GM10266 (cell line): ENCODE measurements at regions not wholly inside any gene's neighbourhood (a gene's known extent, or its start where the extent isn't known, plus 50 kb on each side); places are given as distances from the start of the nearest gene placed in this dataset.
A peak's percentile ranks its signal among the peaks of the same experiment; 100 is the strongest.

Experiments used
- DNase-seq: peaks from one replicate; pipeline ENCODE4 v3.0.0; 2012; ENCODE audit errors: extremely low spot score
- TF ChIP-seq, protein P1 (sequence below): IDR thresholded peaks from 2 replicates; pipeline ENCODE4 v1.5.1; 2012; ENCODE audit warnings: mild to moderate bottlenecking, low read depth; ENCODE audit not compliant: control insufficient read depth, insufficient read depth; ENCODE audit errors: missing control alignments

DNA sequence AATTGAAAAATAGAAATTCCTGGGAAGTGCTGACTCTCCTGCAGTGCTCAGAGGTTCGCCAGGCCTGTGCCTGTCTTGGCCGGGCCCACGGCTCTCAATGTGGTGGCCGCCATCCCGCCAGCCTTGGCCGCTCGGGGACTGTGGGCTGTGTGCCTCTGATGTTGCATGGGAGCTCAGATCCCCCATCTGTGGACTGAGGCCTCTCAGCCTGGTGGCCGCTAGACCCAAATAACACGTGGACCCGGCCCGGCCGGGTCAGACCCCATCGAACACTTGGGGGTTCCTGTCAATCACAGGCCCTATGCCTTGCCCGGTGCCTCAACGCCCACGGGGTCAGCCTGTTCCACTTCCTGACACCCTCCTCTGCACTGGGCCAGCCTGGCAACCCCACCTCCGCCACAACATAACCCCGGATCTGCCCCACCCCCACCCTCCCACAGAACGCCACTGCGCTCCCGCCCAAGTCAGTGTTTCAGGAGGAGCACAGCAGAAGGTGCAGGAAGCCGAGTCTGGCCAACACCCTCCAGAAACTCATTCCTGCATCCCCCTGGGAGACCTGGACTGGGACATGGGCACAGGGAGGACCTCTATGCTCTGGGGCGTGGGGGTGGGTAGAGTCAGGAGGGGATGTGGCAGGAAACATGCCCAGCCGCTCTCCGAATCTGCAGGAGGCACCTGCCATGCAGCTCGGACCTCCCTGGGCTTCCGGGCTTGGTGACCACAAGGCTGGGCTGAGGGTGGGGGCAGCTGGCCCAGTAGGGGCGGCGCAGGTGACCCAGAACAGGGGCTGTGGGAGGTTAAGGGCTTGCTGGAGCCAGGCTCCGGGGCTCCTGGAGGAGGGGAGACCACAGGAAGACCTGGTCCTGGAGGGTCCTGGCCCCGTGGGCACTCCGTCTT is 98.7 kb upstream of the BHLHE23 start:
- TF ChIP-seq, protein P1, sequence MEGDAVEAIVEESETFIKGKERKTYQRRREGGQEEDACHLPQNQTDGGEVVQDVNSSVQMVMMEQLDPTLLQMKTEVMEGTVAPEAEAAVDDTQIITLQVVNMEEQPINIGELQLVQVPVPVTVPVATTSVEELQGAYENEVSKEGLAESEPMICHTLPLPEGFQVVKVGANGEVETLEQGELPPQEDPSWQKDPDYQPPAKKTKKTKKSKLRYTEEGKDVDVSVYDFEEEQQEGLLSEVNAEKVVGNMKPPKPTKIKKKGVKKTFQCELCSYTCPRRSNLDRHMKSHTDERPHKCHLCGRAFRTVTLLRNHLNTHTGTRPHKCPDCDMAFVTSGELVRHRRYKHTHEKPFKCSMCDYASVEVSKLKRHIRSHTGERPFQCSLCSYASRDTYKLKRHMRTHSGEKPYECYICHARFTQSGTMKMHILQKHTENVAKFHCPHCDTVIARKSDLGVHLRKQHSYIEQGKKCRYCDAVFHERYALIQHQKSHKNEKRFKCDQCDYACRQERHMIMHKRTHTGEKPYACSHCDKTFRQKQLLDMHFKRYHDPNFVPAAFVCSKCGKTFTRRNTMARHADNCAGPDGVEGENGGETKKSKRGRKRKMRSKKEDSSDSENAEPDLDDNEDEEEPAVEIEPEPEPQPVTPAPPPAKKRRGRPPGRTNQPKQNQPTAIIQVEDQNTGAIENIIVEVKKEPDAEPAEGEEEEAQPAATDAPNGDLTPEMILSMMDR: no peak
- no peak for DNase-seq

DNA sequence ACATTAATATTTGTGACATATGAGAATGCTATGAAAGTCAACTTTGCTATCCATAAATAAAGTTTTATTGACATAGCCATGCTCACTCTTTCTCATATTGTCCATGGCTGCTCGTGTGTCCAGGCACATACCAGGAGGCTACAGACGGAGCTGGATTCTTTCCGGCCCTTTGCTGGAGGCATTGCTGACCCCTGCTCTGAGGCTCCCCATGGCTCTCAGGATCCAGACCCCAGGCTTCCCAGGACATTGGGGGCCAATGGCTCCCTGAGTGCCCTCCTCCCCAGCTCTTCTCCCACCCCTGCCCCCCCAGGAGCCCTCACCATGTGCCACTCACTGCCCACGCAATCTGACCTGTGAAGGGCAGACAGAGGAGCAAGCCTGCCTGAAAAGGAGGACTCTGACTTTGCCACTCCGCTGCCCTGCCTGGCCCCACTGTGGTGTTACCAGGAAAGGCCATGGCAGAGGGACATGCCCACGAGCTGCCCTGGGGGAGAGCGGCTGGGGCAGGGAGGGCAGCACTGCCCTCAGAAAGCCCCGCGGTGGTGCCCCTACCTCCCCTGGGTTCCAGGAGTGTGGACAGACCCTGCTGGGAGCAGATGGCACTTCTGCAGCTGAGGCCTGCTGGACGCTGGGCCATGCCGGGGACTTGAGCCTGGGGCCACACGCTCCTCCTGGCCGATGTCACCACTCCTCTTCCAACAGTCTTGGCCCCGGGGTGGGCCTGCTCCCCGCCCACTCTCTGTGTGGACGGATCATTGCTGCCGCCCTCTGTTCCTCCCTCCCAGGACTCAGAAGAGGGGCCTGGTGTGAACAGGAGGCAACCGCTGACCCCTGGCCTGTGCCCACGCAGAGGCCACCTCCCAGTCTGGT is 97.8 kb upstream of the BHLHE23 start:
- DNase-seq: no peak
- TF ChIP-seq, protein P1: no peak

DNA sequence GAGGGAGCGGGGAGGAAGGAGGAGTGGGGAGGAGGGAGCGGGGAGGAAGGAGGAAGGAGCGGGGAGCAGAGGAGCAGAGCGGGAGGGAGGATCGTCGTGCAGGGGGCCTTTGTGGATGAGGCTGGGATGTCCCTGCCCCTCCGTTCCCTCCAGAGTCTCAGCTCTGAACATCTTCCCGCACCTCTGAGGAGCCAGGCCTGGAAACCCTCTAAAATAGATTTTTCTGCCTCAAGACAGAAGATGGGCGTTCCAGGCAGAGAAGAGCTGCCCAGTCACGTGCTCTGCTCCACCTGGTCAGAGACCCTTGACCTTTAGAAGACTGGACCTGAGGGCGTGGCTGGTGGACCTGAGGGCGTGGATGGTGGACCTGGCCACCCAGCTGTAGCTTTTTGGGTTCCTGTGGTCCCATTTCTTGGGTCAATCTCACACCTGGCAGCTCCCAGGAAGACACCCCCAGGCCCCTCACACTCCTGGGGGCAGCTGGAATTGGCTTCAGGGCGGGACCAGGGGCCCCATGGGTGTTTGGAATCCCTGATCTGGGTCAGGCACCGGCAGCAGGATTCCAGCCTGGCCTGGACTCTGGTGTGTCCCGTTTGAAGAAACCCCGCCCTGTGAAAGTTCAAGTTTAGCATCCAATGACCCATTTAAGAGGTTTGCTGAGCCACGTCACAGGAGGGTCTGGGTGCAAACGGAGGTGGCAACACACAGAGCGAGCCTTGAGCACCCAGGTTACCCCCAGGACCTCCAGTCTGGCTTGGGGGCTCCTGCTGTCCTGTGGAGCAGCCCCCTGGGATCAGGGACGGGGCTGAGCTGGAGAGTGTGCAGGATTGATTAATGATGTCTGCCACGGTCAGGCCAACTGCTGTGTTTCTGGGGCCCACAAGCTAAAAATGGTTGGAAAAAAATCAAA is 96.9 kb upstream of the BHLHE23 start:
- no peak for DNase-seq
- TF ChIP-seq, protein P1: no peak

DNA sequence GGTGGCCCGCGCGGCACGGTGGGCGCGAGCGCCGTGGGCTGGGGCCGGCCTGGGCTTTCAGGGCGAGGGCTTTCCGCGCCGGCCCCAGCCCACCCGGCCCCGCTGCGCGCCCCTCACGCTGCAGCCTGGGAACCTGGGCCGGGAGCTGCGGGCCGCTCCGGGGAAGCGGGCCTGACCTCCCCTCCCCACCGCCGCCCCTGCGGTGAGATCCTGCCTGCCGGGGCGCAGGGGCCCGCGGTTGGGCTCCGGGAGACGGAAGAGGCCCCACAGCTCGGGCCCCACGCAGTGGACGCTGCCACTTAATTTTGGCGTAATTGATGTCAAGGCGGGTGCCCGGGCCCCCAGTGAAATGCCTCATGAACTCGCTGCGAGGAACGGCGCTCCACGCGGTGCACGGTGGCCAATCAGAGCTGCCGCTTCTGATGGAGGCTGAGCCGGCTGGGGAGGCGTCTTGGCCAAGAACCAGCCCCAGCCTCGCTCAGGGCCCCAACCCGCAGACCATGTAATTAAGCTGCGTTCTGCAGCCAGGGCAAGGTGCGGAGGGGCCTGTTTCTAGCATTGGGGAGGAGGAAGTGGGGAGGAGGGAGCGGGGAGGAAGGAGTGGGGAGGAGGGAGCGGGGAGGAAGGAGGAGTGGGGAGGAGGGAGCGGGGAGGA is 96.1 kb upstream of the BHLHE23 start:
- DNase-seq: peak; percentile 86
- TF ChIP-seq, protein P1: no peak

DNA sequence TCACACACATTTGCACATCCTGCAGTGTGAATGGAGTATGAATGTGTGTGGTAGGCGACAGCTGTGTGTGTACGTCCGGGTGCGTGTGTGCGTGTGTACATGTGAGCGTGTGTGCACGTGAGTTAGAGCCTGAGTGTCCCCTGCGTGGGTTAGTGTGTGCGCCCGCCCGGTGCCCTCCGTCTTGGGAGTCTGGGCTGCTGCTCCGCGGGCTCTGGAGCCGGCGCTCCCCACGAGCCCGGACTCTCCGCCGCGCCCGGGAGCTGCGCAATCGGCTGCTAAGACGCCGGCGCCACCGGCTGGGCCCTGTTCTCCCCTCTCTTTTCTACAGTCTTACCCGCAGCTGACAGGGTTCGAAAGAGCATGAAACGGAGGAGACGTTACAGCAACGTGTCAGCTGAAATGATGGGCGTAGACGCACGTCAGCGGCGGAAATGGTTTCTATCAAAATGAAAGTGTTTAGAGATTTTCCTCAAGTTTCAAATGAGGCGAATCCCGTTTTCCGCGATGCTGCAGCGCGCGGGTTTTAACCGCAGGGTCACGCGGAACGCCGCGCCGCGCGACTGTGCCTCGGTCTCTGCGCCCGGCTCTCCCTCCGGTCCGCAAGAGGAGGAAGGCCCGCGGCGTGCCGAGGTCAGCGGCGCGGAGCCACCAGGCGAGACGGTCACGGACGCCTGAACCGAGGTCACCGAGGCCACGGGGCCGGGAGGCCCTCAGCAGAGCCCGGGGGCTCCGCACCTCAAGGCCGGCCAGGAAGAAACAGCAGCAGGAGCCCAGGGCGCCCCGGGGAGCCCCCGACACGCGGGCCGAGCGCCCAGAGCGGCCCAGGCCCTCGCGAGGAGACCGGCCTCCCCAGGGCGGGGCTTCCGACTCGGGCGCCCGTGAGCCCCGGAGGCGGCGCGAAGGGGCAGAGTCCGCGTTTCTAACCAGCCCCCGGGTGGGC is 95.3 kb upstream of the BHLHE23 start:
- peak; percentile 88 for DNase-seq

More for the DNA sequence above, 95.3 kb upstream of the BHLHE23 start:
- TF ChIP-seq, protein P1: no peak
